HL-60/S4 treated with retinoic acid at 250 ng/mL for 4 days and 3 days (cell line): ENCODE measurements at regions not wholly inside any gene's neighbourhood (a gene's known extent, or its start where the extent isn't known, plus 50 kb on each side); places are given as distances from the start of the nearest gene placed in this dataset.
"Not testable (repeated sequence)": the region's sequence is repeated elsewhere in the genome, so short reads cannot be mapped to it uniquely, and the experiment has no call there.

Experiments
- in situ Hi-C: fragments of 300-500 bp; cut with MboI; formaldehyde crosslinking; loops from 2 replicates; pipeline ENCODE4 v1.7.0; 2022; ENCODE audit warnings: low sequenced_read_pairs

GRCh38 chr15:24477107-24478025 lies 198.2 kb upstream of the NPAP1 start:
- in situ Hi-C loops = not testable (repeated sequence)

- in situ Hi-C loops = not testable (repeated sequence)
Measured at GRCh38 chr15:24485885-24486567, 189.5 kb upstream of the NPAP1 start.

GRCh38 chr15:24488164-24488907 lies 187.2 kb upstream of the NPAP1 start:
- in situ Hi-C loops = not testable (repeated sequence)

- in situ Hi-C loops = not testable (repeated sequence)
Measured at GRCh38 chr15:24505216-24505615, 170.4 kb upstream of the NPAP1 start.

- in situ Hi-C loops = not testable (repeated sequence)
Measured at GRCh38 chr15:24509714-24510113, 165.9 kb upstream of the NPAP1 start.

GRCh38 chr15:24511598-24511997 lies 164.0 kb upstream of the NPAP1 start:
- in situ Hi-C loops = not testable (repeated sequence)

GRCh38 chr15:24518772-24519171 lies 156.8 kb upstream of the NPAP1 start:
- in situ Hi-C loops = not testable (repeated sequence)

GRCh38 chr15:24531235-24531634 lies 144.3 kb upstream of the NPAP1 start:
- in situ Hi-C loops = not testable (repeated sequence)

- in situ Hi-C loops = not testable (repeated sequence)
Measured at GRCh38 chr15:24534032-24534431, 141.5 kb upstream of the NPAP1 start.

GRCh38 chr15:24557281-24557680 lies 118.3 kb upstream of the NPAP1 start:
- in situ Hi-C loops = not testable (repeated sequence)

- in situ Hi-C loops = no loop called here
Measured at GRCh38 chr15:24607636-24608035, 67.9 kb upstream of the NPAP1 start.

GRCh38 chr15:24617646-24618045 lies 57.9 kb upstream of the NPAP1 start:
- in situ Hi-C loops = no loop called here

GRCh38 chr15:24621630-24622215 lies 53.9 kb upstream of the NPAP1 start:
- in situ Hi-C loops = no loop called here
